HG03108 (cell line): ENCODE measurements at regions not wholly inside any gene's neighbourhood (a gene's known extent, or its start where the extent isn't known, plus 50 kb on each side); places are given as distances from the start of the nearest gene placed in this dataset.
A peak's percentile ranks its signal among the peaks of the same experiment; 100 is the strongest.

ENCODE experiments used
- ATAC-seq: cut with Tn5 transposase; IDR thresholded peaks from one replicate; pipeline ENCODE4 v1.9.1; 2021; ENCODE audit warnings: moderate library complexity; ENCODE audit not compliant: unreplicated experiment

- ATAC-seq: no peak
Measured at GRCh38 chr17:55585629-55586028, 74.4 kb upstream of the SMIM36 start.

GRCh38 chr17:55584861-55585260, 73.6 kb upstream of the SMIM36 start:
- ATAC-seq: no peak

GRCh38 chr17:55584055-55584685, 72.9 kb upstream of the SMIM36 start:
- ATAC-seq: no peak

- ATAC-seq: no peak
Measured at GRCh38 chr17:55582897-55583296, 71.6 kb upstream of the SMIM36 start.

- peak; percentile 41 for ATAC-seq
Measured at GRCh38 chr17:55580596-55581133, 69.4 kb upstream of the SMIM36 start.

- ATAC-seq: no peak
Measured at GRCh38 chr17:55577687-55578086, 66.4 kb upstream of the SMIM36 start.

- ATAC-seq: peak; percentile 63
Measured at GRCh38 chr17:55576996-55577586, 65.8 kb upstream of the SMIM36 start.

- ATAC-seq: no peak
Measured at GRCh38 chr17:55576237-55576995, 65.2 kb upstream of the SMIM36 start.

GRCh38 chr17:55575058-55575636, 63.9 kb upstream of the SMIM36 start:
- ATAC-seq: no peak

GRCh38 chr17:55572599-55572998, 61.3 kb upstream of the SMIM36 start:
- no peak for ATAC-seq

GRCh38 chr17:55572139-55572538, 60.9 kb upstream of the SMIM36 start:
- ATAC-seq: no peak

- no peak for ATAC-seq
Measured at GRCh38 chr17:55571095-55571494, 59.8 kb upstream of the SMIM36 start.

GRCh38 chr17:55570391-55570790, 59.1 kb upstream of the SMIM36 start:
- no peak for ATAC-seq

- ATAC-seq: no peak
Measured at GRCh38 chr17:55567240-55568214, 56.3 kb upstream of the SMIM36 start.

- ATAC-seq: no peak
Measured at GRCh38 chr17:55564081-55564480, 52.8 kb upstream of the SMIM36 start.

GRCh38 chr17:55563363-55563762, 52.1 kb upstream of the SMIM36 start:
- ATAC-seq: no peak

GRCh38 chr17:55561973-55562495, 50.8 kb upstream of the SMIM36 start:
- ATAC-seq: no peak

GRCh38 chr17:55561316-55561972, 50.2 kb upstream of the SMIM36 start:
- ATAC-seq: no peak
